GM21515 (cell line): ENCODE measurements at regions not wholly inside any gene's neighbourhood (a gene's known extent, or its start where the extent isn't known, plus 50 kb on each side); places are given as distances from the start of the nearest gene placed in this dataset.

Experiments used
- ATAC-seq: cut with Tn5 transposase; IDR thresholded peaks from one replicate; pipeline ENCODE4 v1.9.1; 2021; ENCODE audit not compliant: unreplicated experiment

- peak; percentile 60 for ATAC-seq
Observed at GRCh38 chr2:183993052-183993451, 605.3 kb upstream of the ZNF804A start.

GRCh38 chr2:183995632-183996031, 602.7 kb upstream of the ZNF804A start:
- ATAC-seq = no peak

- ATAC-seq = no peak
Observed at GRCh38 chr2:183996825-183997793, 601.2 kb upstream of the ZNF804A start.

GRCh38 chr2:183998041-183998796, 600.1 kb upstream of the ZNF804A start:
- ATAC-seq = peak; percentile 96

GRCh38 chr2:183998797-183999190, 599.5 kb upstream of the ZNF804A start:
- ATAC-seq = peak; percentile 33

GRCh38 chr2:184004289-184004947, 593.9 kb upstream of the ZNF804A start:
- ATAC-seq = peak; percentile 80

- peak; percentile 47 for ATAC-seq
Observed at GRCh38 chr2:184004948-184005672, 593.2 kb upstream of the ZNF804A start.

- no peak for ATAC-seq
Observed at GRCh38 chr2:184006998-184007397, 591.3 kb upstream of the ZNF804A start.

GRCh38 chr2:184026961-184027360, 571.4 kb upstream of the ZNF804A start:
- ATAC-seq = no peak

- ATAC-seq = no peak
Observed at GRCh38 chr2:184030245-184030644, 568.1 kb upstream of the ZNF804A start.

- no peak for ATAC-seq
Observed at GRCh38 chr2:184030989-184031388, 567.3 kb upstream of the ZNF804A start.

GRCh38 chr2:184031402-184032147, 566.8 kb upstream of the ZNF804A start:
- ATAC-seq = no peak

GRCh38 chr2:184032983-184033382, 565.3 kb upstream of the ZNF804A start:
- ATAC-seq = no peak

GRCh38 chr2:184037273-184037672, 561.1 kb upstream of the ZNF804A start:
- ATAC-seq = no peak

- ATAC-seq = no peak
Observed at GRCh38 chr2:184039493-184039892, 558.8 kb upstream of the ZNF804A start.

- ATAC-seq = no peak
Observed at GRCh38 chr2:184040230-184040629, 558.1 kb upstream of the ZNF804A start.

- ATAC-seq = no peak
Observed at GRCh38 chr2:184041077-184041476, 557.3 kb upstream of the ZNF804A start.

- no peak for ATAC-seq
Observed at GRCh38 chr2:184041777-184042176, 556.6 kb upstream of the ZNF804A start.

- no peak for ATAC-seq
Observed at GRCh38 chr2:184047536-184047935, 550.8 kb upstream of the ZNF804A start.

- ATAC-seq = peak; percentile 51
Observed at GRCh38 chr2:184049566-184049965, 548.8 kb upstream of the ZNF804A start.
